Dendritic cell treated with granulocyte-macrophage colony-stimulating factor and Interleukin-4, amounts not matched to agents 40 ng/mL and 50 ng/mL, for 4 days (primary cell): ENCODE measurements at regions not wholly inside any gene's neighbourhood (a gene's known extent, or its start where the extent isn't known, plus 50 kb on each side); places are given as distances from the start of the nearest gene placed in this dataset.

Experiments used
- H3K27ac Mint-ChIP-seq: one replicate; pipeline ENCODE4 v1.8.0; 2022; ENCODE audit warnings: mild to moderate bottlenecking, mixed read lengths
- H3K27me3 Mint-ChIP-seq: one replicate; pipeline ENCODE4 v1.8.0; 2022; ENCODE audit warnings: mild to moderate bottlenecking, mixed read lengths
- H3K36me3 Mint-ChIP-seq: one replicate; pipeline ENCODE4 v1.8.0; 2022; ENCODE audit warnings: low read depth, mixed read lengths
- H3K4me1 Mint-ChIP-seq: one replicate; pipeline ENCODE4 v1.8.0; 2022; ENCODE audit warnings: low read depth, mixed read lengths
- H3K4me3 Mint-ChIP-seq: one replicate; pipeline ENCODE4 v1.8.0; 2022; ENCODE audit warnings: mild to moderate bottlenecking, moderate library complexity, mixed read lengths
- H3K9me3 Mint-ChIP-seq: one replicate; pipeline ENCODE4 v1.8.0; 2022; ENCODE audit warnings: mixed read lengths
- intact Hi-C: fragments of 100-400 bp; cut with micrococcal nuclease; formaldehyde crosslinking; loops from one replicate; pipeline ENCODE4 v1.15.0; 2022

- Mint-ChIP-seq H3K4me1 (no peaks in the 10 kb centered on the region), H3K27me3 (no peaks in the 10 kb centered on the region), H3K4me3 (no peak overlapping the region), H3K36me3 (no peaks in the 10 kb centered on the region), H3K9me3 (no peaks in the 10 kb centered on the region), H3K27ac (no peak overlapping the region)
- intact Hi-C loops = no loop called here
These were observed 643.8 kb downstream of the SORCS1 start for GRCh38 chr10:106520698-106521097.

DNA sequence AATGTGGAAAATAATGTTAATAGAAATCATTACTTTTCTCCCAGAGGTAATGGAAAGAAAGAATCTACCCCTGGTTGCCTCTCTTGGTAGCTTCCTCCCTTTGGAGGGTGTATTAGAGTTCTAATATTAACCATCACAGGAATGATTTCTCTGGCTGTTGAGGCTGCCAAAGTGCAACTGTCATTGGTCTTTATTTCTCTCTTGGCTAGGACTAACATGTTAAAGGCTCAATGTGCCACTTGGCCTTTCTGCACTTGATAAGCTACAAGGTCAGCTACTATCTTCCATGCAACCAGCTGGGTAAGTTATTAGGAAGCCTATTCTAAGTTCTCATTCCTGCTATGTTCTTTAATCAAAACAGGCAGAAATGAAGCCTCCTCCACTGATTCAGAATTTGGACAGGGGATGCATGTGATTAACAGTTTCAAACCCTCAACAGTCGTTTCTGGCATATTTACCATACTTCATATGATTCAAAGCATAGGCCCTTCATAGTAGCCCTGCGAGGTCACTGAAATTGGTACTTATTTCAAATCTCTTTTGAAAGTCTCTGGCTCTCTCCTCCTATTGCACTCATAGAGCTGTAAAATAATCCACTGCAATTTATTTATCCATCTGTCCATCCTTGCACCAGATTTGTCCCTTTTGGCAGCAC lies 645.0 kb downstream of the SORCS1 start:
- Mint-ChIP-seq H3K4me3 (no peak overlapping the region), H3K27me3 (no peaks in the 10 kb centered on the region), H3K9me3 (no peaks in the 10 kb centered on the region), H3K27ac (no peak overlapping the region), H3K36me3 (no peaks in the 10 kb centered on the region), H3K4me1 (no peaks in the 10 kb centered on the region)
- intact Hi-C loops = no loop called here

GRCh38 chr10:106515206-106515790 lies 649.2 kb downstream of the SORCS1 start:
- H3K27ac Mint-ChIP-seq = no peak overlapping the region
- no peaks in the 10 kb centered on the region for H3K4me1 Mint-ChIP-seq
- no peak overlapping the region for H3K4me3 Mint-ChIP-seq
- intact Hi-C loops = no loop called here
- no peaks in the 10 kb centered on the region for H3K27me3 Mint-ChIP-seq
- no peaks in the 10 kb centered on the region for H3K9me3 Mint-ChIP-seq
- H3K36me3 Mint-ChIP-seq = no peaks in the 10 kb centered on the region

DNA sequence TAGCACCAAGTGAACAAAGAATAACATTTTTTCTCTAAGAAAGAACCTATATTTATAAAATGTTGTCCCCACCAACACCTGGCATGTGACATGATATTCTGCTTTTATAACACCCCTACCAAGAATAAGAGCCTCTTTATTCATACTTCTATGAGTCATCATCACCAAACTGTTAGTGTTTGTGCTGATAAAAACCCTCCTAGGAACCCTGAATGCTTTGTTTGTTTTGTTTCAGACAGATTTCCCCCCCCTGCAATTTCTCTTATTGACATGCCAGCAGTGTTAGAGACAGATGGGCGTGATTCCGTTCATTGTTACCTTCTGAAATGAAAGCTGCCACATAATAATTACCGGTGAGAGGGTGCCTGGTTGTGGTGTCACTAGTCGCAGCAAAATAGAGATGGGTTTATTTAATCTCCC lies 651.1 kb downstream of the SORCS1 start:
- no peaks in the 10 kb centered on the region for H3K9me3 Mint-ChIP-seq
- intact Hi-C loops = no loop called here
- no peaks in the 10 kb centered on the region for H3K4me1 Mint-ChIP-seq
- no peak overlapping the region for H3K27ac Mint-ChIP-seq
- H3K4me3 Mint-ChIP-seq = no peak overlapping the region
- no peaks in the 10 kb centered on the region for H3K27me3 Mint-ChIP-seq
- no peaks in the 10 kb centered on the region for H3K36me3 Mint-ChIP-seq

GRCh38 chr10:106511917-106512316 lies 652.6 kb downstream of the SORCS1 start:
- Mint-ChIP-seq H3K4me3 (no peak overlapping the region), H3K27me3 (no peaks in the 10 kb centered on the region), H3K9me3 (no peaks in the 10 kb centered on the region), H3K36me3 (no peaks in the 10 kb centered on the region), H3K4me1 (no peaks in the 10 kb centered on the region), H3K27ac (no peak overlapping the region)
- intact Hi-C loops = no loop called here

- Mint-ChIP-seq H3K27me3 (no peaks in the 10 kb centered on the region), H3K9me3 (no peaks in the 10 kb centered on the region), H3K27ac (no peak overlapping the region), H3K36me3 (no peaks in the 10 kb centered on the region), H3K4me1 (no peaks in the 10 kb centered on the region), H3K4me3 (no peak overlapping the region)
- intact Hi-C loops = no loop called here
These were observed 655.6 kb downstream of the SORCS1 start for GRCh38 chr10:106508950-106509349.

DNA sequence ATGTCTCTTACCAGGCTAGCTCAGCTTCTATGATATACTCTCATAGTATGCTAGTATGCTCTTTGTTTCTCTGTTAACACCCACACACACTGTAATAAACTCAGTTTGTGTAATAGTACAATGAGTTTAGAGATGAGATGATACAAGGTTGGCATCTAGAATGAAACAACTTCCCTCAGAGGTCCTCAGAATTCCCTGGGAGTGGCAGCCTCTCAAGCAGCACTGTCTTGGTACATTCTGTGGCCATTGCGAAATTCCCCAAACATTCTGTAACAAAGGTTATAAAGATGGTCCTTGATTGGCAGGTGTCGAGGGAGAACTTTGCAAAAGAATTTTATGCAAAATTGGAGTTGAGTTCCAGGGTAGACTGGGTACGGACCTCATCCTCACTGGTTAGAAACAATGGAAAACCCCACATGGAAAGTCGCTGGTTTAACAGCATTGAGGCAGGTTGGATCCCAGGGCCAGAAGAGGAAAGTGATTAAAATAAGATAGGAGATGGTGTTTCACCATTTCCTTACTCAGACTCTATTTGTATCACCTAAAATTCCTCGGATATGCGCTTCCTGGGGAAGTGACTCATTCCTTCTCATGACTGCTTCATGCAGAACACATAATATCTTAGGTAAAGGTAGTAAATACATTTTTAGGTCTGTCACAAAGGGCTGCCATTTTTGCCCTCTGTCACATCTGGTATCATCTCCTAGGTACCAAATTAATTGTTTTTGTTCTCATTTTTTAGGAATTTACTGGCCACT lies 657.8 kb downstream of the SORCS1 start:
- Mint-ChIP-seq H3K27ac (no peak overlapping the region), H3K4me1 (no peaks in the 10 kb centered on the region)

DNA sequence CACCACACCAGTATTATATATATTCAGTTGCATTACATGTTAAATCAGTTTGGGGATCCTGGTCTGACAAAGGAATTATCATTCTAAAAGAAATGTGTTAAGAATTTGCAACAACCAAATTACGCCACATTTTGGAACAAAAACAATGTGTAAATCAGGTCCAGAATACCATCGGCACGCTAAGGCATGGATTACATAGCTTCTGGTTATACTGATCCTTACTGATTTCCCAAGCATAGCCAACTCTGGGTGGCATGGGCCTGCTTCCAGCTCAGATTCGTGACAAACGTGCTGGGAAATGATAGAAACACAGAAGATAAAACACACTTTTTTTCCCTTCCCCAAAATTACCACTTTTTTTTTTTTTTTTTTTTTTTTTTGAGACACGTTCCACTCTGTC lies 660.0 kb downstream of the SORCS1 start:
- H3K27me3 Mint-ChIP-seq = no peaks in the 10 kb centered on the region
- no peaks in the 10 kb centered on the region for H3K36me3 Mint-ChIP-seq
- H3K4me1 Mint-ChIP-seq = no peaks in the 10 kb centered on the region
- H3K4me3 Mint-ChIP-seq = no peak overlapping the region
- intact Hi-C loops = no loop called here
- H3K9me3 Mint-ChIP-seq = no peaks in the 10 kb centered on the region
- H3K27ac Mint-ChIP-seq = no peak overlapping the region

More for the DNA sequence above, 657.8 kb downstream of the SORCS1 start:
- no peaks in the 10 kb centered on the region for H3K9me3 Mint-ChIP-seq
- intact Hi-C loops = no loop called here
- no peaks in the 10 kb centered on the region for H3K27me3 Mint-ChIP-seq
- H3K36me3 Mint-ChIP-seq = no peaks in the 10 kb centered on the region
- H3K4me3 Mint-ChIP-seq = no peak overlapping the region

DNA sequence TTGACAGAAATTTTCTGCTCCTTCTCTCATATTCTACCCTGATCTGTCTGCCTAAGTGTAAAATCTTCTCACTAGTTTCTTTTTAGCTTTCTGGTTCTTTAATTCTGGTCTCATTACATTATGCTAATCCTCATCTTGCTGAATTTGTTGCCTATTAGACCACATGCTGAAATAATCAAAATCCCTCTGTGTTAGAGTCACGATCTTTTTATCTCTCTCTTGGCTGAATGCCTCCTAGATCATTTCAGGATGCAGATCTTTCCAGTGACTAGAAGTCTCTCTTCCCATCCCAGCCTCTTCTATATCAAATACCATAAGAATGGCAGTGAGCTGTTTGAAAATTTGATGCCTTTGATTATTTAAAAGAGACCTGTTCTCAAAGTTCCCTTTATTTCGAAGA lies 661.9 kb downstream of the SORCS1 start:
- intact Hi-C loops = no loop called here
- Mint-ChIP-seq H3K4me1 (no peaks in the 10 kb centered on the region), H3K9me3 (no peaks in the 10 kb centered on the region), H3K4me3 (no peak overlapping the region), H3K27ac (no peak overlapping the region), H3K36me3 (no peaks in the 10 kb centered on the region), H3K27me3 (no peaks in the 10 kb centered on the region)

- Mint-ChIP-seq H3K4me3 (no peak overlapping the region), H3K27ac (no peak overlapping the region), H3K4me1 (no peaks in the 10 kb centered on the region), H3K36me3 (no peaks in the 10 kb centered on the region), H3K27me3 (no peaks in the 10 kb centered on the region), H3K9me3 (no peaks in the 10 kb centered on the region)
- intact Hi-C loops = no loop called here
These were observed 663.5 kb downstream of the SORCS1 start for GRCh38 chr10:106500925-106501525.

DNA sequence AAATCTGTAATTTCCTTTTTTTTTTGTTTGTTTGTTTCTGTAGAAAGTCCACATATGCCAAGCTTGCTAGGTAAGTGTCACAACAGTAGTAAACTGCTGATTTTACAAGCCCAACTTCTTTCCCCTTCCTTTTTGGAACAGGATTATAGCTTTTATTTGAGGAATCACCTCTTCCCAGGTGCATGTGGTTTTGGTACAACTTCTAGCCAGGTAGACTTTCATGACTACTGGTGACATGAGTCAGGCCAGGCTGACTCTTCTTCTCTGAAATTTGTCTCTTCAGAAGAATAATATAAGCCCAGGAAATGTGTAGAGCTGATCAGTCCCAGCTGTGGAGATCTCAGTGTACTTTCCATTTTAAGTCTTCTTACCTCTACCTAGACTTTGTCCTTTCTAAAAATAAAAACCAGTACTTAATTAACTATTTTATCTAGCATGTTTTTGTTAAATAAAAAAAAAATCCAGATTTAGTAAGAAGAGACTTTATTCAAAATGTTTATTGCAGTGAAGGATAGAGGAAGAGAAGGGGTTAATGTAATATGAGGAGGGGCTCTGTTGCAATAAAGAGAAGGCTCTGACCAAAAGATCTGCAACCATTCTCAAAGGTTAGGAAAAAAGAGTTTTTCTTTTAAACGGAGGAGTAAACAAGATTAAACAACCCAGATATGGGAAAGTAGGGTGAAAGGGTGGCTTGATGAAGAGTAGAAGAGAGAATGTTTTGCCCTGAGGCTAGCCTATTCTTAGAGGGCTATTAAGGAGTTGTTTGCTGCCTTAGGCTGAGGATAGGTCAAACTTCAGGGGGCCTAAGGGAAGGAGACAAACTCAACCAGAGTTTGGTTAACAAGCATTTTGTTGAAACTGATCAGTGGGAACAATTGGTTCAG lies 664.2 kb downstream of the SORCS1 start:
- Mint-ChIP-seq H3K27me3 (no peaks in the 10 kb centered on the region), H3K27ac (no peak overlapping the region), H3K9me3 (no peaks in the 10 kb centered on the region), H3K4me3 (no peak overlapping the region), H3K4me1 (no peaks in the 10 kb centered on the region), H3K36me3 (no peaks in the 10 kb centered on the region)
- intact Hi-C loops = no loop called here

GRCh38 chr10:106499448-106499847 lies 665.1 kb downstream of the SORCS1 start:
- H3K27me3 Mint-ChIP-seq = no peaks in the 10 kb centered on the region
- intact Hi-C loops = no loop called here
- no peaks in the 10 kb centered on the region for H3K9me3 Mint-ChIP-seq
- no peak overlapping the region for H3K4me3 Mint-ChIP-seq
- no peak overlapping the region for H3K27ac Mint-ChIP-seq
- no peaks in the 10 kb centered on the region for H3K4me1 Mint-ChIP-seq
- H3K36me3 Mint-ChIP-seq = no peaks in the 10 kb centered on the region

DNA sequence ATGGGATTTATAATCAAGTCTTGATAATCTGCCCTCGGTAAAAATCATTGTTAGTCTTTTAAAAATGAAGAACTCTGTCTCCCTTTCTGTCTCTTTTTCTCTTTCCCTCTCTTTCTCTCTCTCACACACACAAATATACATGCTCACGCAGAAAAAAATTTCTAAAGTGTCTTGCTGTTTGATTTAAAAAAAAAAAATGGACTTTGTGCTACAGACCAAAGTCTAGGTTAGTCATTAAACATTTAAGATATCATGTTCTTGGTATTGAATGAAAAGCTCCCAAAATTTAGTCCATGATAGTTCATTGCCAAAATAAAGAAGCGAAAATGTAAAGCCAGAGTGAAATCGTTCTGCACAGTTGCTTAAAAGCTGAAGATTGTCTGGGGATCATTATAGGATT lies 665.8 kb downstream of the SORCS1 start:
- H3K27ac Mint-ChIP-seq = no peak overlapping the region
- H3K9me3 Mint-ChIP-seq = no peaks in the 10 kb centered on the region
- H3K4me3 Mint-ChIP-seq = no peak overlapping the region
- no peaks in the 10 kb centered on the region for H3K4me1 Mint-ChIP-seq
- no peaks in the 10 kb centered on the region for H3K27me3 Mint-ChIP-seq
- intact Hi-C loops = no loop called here
- H3K36me3 Mint-ChIP-seq = no peaks in the 10 kb centered on the region
